GM06990 (cell line): ENCODE measurements at regions not wholly inside any gene's neighbourhood (a gene's known extent, or its start where the extent isn't known, plus 50 kb on each side); places are given as distances from the start of the nearest gene placed in this dataset.

Experiments used
- DNase-seq: peaks from one replicate; pipeline ENCODE4 v3.0.0-alpha.2; 2011; ENCODE audit not compliant: insufficient read length; ENCODE audit errors: extremely low read depth
- H3K27me3 ChIP-seq: replicated peaks from 2 replicates; pipeline ENCODE4 v1.6.0; 2011; ENCODE audit warnings: low read length; ENCODE audit not compliant: control insufficient read depth, insufficient read depth
- H3K36me3 ChIP-seq: 2 replicates; pipeline ENCODE4 v1.5.1; 2011; ENCODE audit warnings: low read length; ENCODE audit not compliant: control insufficient read depth, insufficient read depth
- H3K4me3 ChIP-seq: replicated peaks from 2 replicates; pipeline ENCODE4 v1.5.1; 2011; ENCODE audit warnings: low read depth, mild to moderate bottlenecking, control low read depth, low read length
- TF ChIP-seq, protein P1 (sequence below): IDR thresholded peaks from 2 replicates; pipeline ENCODE4 v1.5.1; 2011; ENCODE audit warnings: low read length, control low read depth, mild to moderate bottlenecking, inconsistent platforms; ENCODE audit not compliant: insufficient read depth, poor library complexity, severe bottlenecking

- H3K36me3 ChIP-seq = no peaks in the 10 kb centered on the region
- TF ChIP-seq, protein P1, sequence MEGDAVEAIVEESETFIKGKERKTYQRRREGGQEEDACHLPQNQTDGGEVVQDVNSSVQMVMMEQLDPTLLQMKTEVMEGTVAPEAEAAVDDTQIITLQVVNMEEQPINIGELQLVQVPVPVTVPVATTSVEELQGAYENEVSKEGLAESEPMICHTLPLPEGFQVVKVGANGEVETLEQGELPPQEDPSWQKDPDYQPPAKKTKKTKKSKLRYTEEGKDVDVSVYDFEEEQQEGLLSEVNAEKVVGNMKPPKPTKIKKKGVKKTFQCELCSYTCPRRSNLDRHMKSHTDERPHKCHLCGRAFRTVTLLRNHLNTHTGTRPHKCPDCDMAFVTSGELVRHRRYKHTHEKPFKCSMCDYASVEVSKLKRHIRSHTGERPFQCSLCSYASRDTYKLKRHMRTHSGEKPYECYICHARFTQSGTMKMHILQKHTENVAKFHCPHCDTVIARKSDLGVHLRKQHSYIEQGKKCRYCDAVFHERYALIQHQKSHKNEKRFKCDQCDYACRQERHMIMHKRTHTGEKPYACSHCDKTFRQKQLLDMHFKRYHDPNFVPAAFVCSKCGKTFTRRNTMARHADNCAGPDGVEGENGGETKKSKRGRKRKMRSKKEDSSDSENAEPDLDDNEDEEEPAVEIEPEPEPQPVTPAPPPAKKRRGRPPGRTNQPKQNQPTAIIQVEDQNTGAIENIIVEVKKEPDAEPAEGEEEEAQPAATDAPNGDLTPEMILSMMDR = no peak
- no peak overlapping the region for H3K4me3 ChIP-seq
- no peak for DNase-seq
- H3K27me3 ChIP-seq = no peaks in the 10 kb centered on the region
Observed at GRCh38 chr2:167855211-167855610, 392.2 kb downstream of the STK39 start.

GRCh38 chr2:167853717-167854116 lies 393.7 kb downstream of the STK39 start:
- H3K4me3 ChIP-seq = no peak overlapping the region
- H3K36me3 ChIP-seq = no peaks in the 10 kb centered on the region
- DNase-seq = no peak
- TF ChIP-seq, protein P1 = no peak
- H3K27me3 ChIP-seq = no peaks in the 10 kb centered on the region

DNA sequence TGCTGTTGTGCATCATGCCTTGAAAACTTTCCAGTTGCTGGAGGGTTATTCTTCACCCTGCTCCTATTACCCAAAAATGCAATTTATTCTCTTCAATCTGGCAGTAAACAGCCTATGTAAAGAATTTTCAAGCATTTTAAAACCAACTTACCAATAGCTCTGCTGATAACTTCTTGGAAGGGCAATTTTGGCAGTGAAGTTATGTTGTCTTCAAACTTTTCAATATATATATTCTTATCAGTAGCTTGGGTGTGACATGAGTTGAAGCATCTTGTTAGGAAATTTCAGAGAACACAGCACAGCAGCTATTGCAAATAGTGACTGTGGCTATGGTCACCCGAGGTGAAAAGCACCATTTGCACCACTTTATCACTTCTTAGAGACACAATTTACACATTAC lies 395.5 kb downstream of the STK39 start:
- Histone ChIP-seq H3K36me3 (no peaks in the 10 kb centered on the region), H3K27me3 (no peaks in the 10 kb centered on the region), H3K4me3 (no peak overlapping the region)
- DNase-seq = no peak
- TF ChIP-seq, protein P1 = no peak

- TF ChIP-seq, protein P1 = no peak
- H3K36me3 ChIP-seq = no peaks in the 10 kb centered on the region
- H3K4me3 ChIP-seq = no peak overlapping the region
- DNase-seq = no peak
- no peaks in the 10 kb centered on the region for H3K27me3 ChIP-seq
Observed at GRCh38 chr2:167851323-167851860, 396.0 kb downstream of the STK39 start.

- Histone ChIP-seq H3K27me3 (no peaks in the 10 kb centered on the region), H3K4me3 (no peak overlapping the region), H3K36me3 (no peaks in the 10 kb centered on the region)
- TF ChIP-seq, protein P1 = peak; percentile 32
- DNase-seq = no peak
Observed at GRCh38 chr2:167844714-167845530, 402.5 kb downstream of the STK39 start.
